ENCODE measurements at regions not wholly inside any gene's neighbourhood (a gene's known extent, or its start where the extent isn't known, plus 50 kb on each side); places are given as distances from the start of the nearest gene placed in this dataset.

GRCh38 chr22:34243023-34243422 lies 322.7 kb upstream of the LARGE1 start:
- TF ChIP-seq EZH2 (IDR thresholded peaks at IDR 0.05; ENCODE audit: insufficient read depth, poor library complexity, severe bottlenecking) (no peak), EZH2phosphoT487 (IDR thresholded peaks at IDR 0.05; ENCODE audit: insufficient read depth, low read depth) (no peak)

Measured in GM23248 (cell line).